ENCODE measurements at regions not wholly inside any gene's neighbourhood (a gene's known extent, or its start where the extent isn't known, plus 50 kb on each side); places are given as distances from the start of the nearest gene placed in this dataset.
"Not testable (repeated sequence)": the region's sequence is repeated elsewhere in the genome, so short reads cannot be mapped to it uniquely, and the experiment has no call there.

DNA sequence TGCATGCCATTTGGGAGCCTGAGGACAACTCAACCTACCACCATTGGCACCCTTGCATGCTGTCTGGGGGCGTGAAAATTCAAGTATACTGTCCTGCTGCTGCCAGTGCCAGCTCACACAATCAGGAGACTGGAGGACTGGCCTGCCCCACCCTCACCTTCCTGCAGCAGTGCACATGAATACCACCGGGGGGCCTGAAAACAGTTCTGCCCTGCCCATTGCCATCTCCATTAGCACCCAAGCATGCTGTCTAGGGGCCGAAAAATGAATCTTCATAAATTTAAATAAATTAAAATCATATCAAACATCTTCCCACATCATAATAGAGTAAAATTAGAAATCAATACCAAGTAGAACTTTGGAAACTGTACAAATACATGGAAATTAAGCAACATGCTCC is 322.1 kb upstream of the TMPRSS15 start:
- no peak for DNase-seq

GRCh38 chr21:18741954-18742353 is 338.4 kb upstream of the TMPRSS15 start:
- no peak for DNase-seq

DNA sequence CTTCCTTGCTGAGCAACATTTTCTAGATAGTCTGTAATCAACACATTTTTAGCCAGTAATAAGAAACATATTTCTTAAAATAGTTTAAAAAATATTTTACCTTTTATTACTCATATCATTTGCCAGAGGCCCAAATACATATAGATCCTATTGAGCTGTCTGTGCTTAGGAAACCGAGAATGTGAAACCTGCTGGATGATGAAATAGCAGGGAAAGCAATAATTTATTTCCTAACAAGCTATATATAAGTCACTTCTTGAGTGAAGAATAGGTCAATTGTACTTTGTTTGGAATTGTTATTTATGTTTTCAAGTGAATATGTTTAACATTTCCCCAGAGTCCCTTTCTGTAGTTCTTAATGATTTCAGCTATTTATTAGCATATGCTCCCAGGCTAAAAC is 339.9 kb upstream of the TMPRSS15 start:
- no peak for DNase-seq

DNA sequence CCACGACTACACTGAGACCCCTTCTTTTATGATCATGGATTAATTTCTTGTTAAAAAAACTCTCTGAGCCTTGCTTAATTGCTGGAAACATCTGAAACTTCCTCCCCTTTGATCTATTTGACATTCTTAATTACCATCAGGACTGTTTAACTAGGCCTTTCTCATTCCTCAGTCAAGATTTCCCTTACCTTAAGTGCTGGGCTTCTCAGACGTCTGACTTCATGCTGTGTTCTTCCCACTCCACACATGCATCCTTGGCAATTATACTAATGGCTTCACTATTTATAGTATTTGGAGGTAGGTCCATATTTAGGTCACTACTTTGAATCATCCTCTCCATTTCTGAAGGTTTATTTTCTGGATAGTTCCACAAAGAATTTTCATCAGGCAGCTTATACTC is 341.3 kb upstream of the TMPRSS15 start:
- DNase-seq, result no peak

DNA sequence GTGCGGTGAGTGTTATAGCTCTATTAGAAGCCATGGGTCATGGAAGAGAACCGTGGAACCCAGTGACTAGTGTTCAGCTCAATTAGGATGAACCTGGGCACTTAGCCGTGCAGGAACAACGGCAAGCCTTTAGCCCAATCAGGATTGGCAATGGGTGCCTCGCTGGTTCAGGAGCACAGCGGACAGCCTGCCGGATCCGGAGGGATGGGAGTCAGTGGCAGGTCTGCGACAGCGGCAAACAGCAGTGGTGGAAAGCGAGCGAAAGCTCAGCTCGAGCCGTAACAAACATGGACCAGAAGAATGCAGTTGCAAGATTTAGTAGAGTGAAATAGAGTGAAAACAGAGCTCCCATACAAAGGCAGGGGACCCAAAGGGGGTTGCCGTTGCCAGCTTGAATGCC is 349.3 kb upstream of the TMPRSS15 start:
- DNase-seq, result not testable (repeated sequence)

DNA sequence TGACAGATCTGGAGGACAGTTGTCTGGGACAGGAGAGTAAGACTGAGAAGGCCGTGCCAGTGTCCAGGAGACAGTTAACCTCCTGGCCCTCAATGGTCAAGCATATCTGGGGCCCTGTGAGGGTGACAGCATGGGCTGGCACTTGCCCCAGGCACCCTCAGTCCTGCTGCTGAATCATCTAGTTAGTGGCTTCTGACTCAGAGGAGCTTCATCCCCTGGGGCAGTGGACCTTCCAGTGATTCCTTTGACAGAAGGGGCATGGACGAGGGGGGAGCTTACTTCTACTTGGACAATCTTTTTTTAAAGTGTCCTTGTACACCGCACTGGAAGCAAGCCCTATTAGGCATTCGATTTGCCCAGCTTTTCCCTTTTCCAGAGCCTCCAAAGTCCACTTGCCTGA is 352.7 kb upstream of the TMPRSS15 start:
- DNase-seq, result not testable (repeated sequence)

- DNase-seq, result no peak
Measured at GRCh38 chr21:18759267-18759666, 355.7 kb upstream of the TMPRSS15 start.

DNA sequence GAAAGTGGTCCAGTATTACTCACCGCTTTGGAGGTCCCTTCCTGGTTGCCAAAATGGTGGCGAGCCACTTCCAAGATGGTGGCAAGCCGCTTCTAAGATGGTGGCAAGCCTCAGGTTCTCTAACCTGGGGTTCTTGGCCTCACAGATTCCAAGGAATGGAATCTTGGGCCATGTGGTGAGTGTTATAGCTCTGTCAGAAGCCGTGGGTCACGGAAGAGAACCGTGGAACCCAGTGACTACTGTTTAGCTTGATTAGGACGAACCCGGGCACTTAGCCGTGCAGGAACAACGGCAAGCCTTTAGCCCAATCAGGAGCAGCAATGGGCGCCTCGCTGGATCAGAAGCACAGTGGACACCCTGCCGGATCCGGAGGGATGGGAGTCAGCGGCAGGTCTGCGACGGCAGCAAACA is 356.2 kb upstream of the TMPRSS15 start:
- no peak for DNase-seq

- no peak for DNase-seq
Measured at GRCh38 chr21:18760247-18760646, 356.7 kb upstream of the TMPRSS15 start.

GRCh38 chr21:18764720-18765119 is 361.1 kb upstream of the TMPRSS15 start:
- no peak for DNase-seq

- DNase-seq, result no peak
Measured at GRCh38 chr21:18769599-18769998, 366.0 kb upstream of the TMPRSS15 start.

GRCh38 chr21:18771845-18772380 is 368.3 kb upstream of the TMPRSS15 start:
- DNase-seq, result no peak

DNA sequence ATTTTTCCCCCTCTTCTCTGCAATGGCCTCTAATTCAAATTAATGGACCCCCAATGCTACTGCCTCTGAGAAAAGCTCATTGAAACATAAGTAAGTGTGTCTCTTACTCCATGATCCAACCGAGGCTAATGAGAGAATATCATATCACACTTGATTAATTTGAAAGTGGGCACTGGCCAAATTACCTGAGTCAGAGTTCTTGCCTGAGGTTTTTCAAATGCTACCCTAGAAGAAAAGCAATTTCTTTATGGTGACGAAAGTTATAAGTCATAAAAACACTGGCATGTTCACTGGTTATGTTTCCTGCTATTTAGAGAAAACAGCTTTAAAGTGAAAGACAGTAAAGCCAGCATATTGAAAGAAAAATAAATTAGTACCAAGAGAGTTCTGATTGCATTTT is 368.8 kb upstream of the TMPRSS15 start:
- no peak for DNase-seq

DNA sequence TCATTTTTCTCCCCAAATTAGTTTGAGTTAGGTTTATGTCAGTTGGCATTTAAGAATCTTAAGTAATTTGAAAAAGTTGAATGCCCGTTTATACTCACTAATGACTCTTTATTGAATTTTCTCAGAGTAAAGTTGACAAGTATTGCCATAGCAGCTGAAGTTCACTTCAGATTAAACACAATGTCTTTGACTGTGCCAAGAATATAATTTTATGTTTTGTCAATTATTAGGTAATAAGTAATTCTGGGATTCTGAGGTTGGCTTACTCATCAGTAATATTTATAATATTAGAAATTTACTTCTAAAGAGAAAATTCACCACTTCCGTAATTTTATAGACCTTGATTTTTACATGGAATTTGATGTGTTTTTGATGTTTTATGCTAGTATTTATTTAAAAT is 369.3 kb upstream of the TMPRSS15 start:
- no peak for DNase-seq

GRCh38 chr21:18776936-18777335 is 373.4 kb upstream of the TMPRSS15 start:
- no peak for DNase-seq

GRCh38 chr21:18782721-18783120 is 379.1 kb upstream of the TMPRSS15 start:
- no peak for DNase-seq

DNA sequence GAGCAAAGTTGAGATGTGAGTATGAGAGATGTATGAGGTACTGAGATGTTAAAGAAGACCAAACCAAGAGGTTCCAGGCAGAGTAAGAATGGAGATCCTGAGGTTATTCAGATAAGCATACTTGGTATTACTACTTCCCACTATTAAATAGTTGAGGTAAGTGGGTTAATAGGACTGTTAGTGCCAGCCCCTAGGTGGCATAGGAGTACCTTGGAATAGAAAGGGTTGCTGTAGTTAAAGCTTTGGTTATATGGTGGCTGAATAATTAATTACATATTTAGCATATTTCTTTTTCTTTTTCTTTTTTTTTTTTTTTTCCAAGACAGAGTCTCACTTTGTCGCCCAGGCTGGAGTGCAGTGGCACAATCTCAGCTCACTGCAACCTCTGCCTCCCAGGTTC is 397.9 kb upstream of the TMPRSS15 start:
- no peak for DNase-seq

DNA sequence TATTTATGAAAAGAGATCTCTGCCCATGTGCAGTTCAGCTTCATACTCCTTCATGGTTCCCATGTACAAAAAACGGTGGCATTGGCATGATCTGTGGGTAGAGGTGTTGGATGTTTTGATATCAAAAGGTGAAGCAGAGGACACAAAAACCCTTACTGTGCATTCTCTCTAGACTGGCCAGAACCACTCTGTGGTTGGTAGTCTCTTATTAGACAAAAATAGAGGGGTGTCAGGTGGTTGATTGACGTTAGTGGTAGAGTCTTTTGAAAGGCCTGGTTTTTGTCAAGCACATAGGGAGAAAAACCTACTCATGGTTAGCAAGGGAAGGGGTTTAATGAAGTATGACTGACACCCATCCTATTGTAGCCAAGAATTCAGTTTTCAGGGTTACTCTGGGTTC is 400.0 kb upstream of the TMPRSS15 start:
- no peak for DNase-seq

- no peak for DNase-seq
Measured at GRCh38 chr21:18810136-18810535, 406.6 kb upstream of the TMPRSS15 start.

DNA sequence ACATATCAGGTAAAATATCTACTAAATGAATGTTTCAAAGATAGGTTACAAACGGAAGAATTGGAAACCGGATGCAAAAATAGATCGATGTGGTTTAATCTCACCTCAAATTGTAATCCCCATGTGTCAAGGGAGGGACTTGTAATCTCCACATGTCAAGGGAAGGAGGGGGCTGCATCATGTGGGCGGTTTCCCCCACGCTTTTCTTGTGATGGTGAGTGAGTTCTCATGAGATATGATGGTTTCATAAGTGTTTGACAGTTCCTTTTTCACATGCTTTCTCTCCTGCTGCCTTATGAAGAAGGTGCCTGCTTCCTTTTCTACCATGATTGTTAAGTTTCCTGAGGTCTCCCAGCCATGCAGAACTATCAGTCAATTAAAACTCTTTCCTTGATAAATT is 408.7 kb upstream of the TMPRSS15 start:
- DNase-seq, result no peak

- no peak for DNase-seq
Measured at GRCh38 chr21:18819507-18819906, 415.9 kb upstream of the TMPRSS15 start.

- DNase-seq, result no peak
Measured at GRCh38 chr21:18826562-18826961, 423.0 kb upstream of the TMPRSS15 start.

DNA sequence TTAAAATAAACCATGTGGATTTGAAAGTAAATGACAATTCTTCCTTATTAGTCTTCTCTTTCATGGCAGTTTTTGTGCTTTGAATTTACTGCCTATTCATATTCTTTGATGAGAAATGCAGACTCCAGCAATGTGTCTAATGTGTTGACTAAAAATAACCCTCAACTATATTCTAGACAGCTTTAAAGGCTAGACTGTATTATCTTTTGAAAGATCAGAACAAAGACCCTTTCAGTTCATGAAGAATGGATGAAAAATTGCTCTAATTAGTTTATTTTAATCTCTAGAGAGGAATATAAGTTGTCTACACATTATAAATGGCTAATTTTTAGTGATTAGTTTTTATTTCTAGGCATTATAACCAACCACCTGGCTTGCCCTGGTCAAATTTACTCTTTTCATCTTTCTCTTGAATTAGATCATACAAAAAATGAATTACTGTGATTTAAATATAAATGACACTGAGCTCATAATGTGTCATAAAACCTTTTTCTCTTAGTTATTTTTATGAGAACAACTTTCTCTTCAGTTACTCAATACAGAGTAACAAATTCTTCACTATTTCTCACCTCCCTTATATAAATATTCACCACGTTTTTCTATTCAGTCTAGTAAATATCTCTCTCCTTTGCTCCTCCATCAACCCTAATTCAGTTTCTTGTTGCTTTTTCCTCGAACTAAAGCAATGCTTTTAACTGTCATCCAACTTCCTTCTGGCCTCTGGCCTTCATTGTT is 428.5 kb upstream of the TMPRSS15 start:
- no peak for DNase-seq

DNA sequence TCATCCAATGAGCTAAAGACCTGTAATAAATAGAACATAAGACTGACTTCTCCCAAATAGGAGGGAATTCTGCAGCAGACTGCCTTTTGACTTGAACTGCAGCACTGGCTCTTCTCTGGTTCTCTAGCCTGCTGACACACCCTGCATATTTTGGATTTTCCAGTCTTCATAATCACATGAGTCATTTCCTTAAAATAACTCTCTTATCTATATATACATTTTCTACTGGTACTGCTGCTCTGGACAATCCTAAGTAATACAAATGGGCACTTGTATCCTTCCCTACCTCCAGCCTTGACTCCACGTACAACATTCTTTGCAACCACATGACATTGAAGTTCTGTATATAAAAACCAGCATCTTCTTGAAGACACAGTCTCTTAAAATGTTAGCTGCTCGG is 429.4 kb upstream of the TMPRSS15 start:
- no peak for DNase-seq

DNA sequence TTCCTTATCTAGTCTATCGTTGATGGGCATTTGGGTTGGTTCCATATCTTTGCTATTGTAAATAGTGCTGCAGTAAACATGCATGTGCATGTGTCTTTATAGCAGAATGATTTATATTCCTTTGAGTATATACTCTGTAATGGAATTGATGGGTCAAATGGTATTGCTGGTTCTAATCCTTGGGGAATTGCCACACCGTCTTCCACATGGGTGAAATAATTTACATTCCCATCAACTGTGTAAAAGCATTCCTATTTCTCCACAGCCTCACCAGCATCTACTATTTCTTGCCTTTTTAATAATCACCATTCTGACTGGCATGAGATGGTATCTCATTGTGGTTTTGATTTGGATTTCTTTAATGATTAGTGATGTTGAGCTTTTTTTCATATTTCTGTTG is 430.5 kb upstream of the TMPRSS15 start:
- not testable (repeated sequence) for DNase-seq

Measured in stimulated activated CD4-positive, alpha-beta T cell treated with anti-CD3 and anti-CD28 coated beads, Interleukin-4, amount 100 ng/mL, for 4 hours (primary cell).